HEK293 (cell line): ENCODE measurements at regions not wholly inside any gene's neighbourhood (a gene's known extent, or its start where the extent isn't known, plus 50 kb on each side); places are given as distances from the start of the nearest gene placed in this dataset.

Experiments used
- TRIM28 ChIP-seq: IDR thresholded peaks from 2 replicates; pipeline ENCODE4 v1.6.1; 2011; ENCODE audit warnings: low read length, control low read depth, borderline replicate concordance
- ZNF132 ChIP-seq: fragments of 450-650 bp; formaldehyde crosslinking; IDR thresholded peaks from 2 replicates; pipeline ENCODE4 v1.5.1; 2017; ENCODE audit warnings: missing biosample characterization, missing genetic modification characterization, borderline replicate concordance
- ZNF23 ChIP-seq: fragments of 450-650 bp; formaldehyde crosslinking; IDR thresholded peaks from 2 replicates; pipeline ENCODE4 v1.5.1; 2016; ENCODE audit warnings: missing biosample characterization, missing genetic modification characterization, borderline replicate concordance
- TF ChIP-seq, protein P1 (sequence below): fragments of 450-650 bp; formaldehyde crosslinking; IDR thresholded peaks from 2 replicates; pipeline ENCODE4 v1.5.1; 2016; ENCODE audit warnings: missing biosample characterization, missing genetic modification characterization
- TF ChIP-seq, protein P2 (sequence below): fragments of 450-650 bp; formaldehyde crosslinking; IDR thresholded peaks from 2 replicates; pipeline ENCODE4 v1.5.1; 2016; ENCODE audit warnings: missing biosample characterization, missing genetic modification characterization, low read depth

DNA sequence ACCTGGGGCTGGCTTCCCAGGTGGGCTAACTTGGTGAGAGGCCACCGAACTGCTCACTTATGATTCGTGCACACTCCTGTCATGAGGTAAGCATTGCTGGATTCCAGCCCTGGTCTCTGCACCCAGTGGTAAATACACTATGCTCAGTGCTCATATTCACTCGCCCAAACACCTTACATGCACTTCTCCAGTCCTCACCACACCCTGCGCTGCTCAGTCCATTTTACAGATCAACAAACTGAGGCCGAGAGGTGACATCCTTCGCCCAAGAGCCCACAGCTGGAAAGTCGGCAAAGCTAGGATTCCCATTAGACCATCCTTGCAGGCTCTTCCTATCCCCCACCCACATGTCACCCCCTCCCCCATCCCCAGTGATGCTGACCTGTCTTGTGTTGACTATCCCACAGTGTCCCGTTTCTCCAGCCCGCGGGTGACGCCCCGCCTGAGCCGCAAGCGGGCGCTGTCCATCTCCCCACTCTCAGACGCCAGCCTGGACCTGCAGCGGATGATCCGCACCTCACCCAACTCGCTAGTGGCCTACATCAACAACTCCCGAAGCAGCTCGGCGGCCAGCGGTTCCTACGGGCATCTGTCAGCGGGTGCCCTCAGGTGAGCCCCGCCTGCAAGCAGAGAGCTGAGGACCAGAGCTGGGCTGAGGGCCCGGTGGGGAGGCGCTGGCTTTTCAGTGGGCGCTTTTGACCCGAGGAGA lies 232.8 kb downstream of the GLI2 start:
- TF ChIP-seq, protein P1, sequence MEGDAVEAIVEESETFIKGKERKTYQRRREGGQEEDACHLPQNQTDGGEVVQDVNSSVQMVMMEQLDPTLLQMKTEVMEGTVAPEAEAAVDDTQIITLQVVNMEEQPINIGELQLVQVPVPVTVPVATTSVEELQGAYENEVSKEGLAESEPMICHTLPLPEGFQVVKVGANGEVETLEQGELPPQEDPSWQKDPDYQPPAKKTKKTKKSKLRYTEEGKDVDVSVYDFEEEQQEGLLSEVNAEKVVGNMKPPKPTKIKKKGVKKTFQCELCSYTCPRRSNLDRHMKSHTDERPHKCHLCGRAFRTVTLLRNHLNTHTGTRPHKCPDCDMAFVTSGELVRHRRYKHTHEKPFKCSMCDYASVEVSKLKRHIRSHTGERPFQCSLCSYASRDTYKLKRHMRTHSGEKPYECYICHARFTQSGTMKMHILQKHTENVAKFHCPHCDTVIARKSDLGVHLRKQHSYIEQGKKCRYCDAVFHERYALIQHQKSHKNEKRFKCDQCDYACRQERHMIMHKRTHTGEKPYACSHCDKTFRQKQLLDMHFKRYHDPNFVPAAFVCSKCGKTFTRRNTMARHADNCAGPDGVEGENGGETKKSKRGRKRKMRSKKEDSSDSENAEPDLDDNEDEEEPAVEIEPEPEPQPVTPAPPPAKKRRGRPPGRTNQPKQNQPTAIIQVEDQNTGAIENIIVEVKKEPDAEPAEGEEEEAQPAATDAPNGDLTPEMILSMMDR (tag by site-specific recombination) = no peak
- TF ChIP-seq ZNF23 (tag by site-specific recombination) (no peak), TRIM28 (no peak), ZNF132 (tag by site-specific recombination) (no peak)
- TF ChIP-seq, protein P2, sequence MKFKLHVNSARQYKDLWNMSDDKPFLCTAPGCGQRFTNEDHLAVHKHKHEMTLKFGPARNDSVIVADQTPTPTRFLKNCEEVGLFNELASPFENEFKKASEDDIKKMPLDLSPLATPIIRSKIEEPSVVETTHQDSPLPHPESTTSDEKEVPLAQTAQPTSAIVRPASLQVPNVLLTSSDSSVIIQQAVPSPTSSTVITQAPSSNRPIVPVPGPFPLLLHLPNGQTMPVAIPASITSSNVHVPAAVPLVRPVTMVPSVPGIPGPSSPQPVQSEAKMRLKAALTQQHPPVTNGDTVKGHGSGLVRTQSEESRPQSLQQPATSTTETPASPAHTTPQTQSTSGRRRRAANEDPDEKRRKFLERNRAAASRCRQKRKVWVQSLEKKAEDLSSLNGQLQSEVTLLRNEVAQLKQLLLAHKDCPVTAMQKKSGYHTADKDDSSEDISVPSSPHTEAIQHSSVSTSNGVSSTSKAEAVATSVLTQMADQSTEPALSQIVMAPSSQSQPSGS (tag by site-specific recombination) = no peak
